GM19395 (cell line): ENCODE measurements at regions not wholly inside any gene's neighbourhood (a gene's known extent, or its start where the extent isn't known, plus 50 kb on each side); places are given as distances from the start of the nearest gene placed in this dataset.
A peak's percentile ranks its signal among the peaks of the same experiment; 100 is the strongest.
"Not testable (repeated sequence)": the region's sequence is repeated elsewhere in the genome, so short reads cannot be mapped to it uniquely, and the experiment has no call there.

ENCODE experiments used
- ATAC-seq: cut with Tn5 transposase; IDR thresholded peaks from one replicate; pipeline ENCODE4 v1.9.1; 2021; ENCODE audit warnings: mild to moderate bottlenecking, moderate library complexity; ENCODE audit not compliant: unreplicated experiment

DNA sequence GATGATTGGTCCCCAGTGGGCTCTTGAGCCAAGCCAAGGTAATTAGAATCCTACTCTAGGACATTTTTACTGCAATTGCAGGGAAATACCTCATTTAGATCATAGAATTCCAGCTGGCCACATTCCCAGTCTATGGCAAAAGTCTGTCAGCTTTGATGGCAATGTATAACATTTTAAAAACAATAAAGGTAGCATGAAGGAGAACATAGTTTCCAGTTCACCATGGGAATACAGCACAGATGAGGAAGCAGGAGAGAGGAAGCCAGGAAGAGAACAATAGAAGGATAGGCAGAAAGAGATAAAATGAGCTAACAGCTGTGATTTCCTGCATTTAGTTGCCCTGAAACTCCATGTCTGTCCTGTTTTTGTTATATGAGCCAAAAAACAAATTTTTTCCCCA is 897.3 kb upstream of the DDX18 start:
- ATAC-seq = no peak

DNA sequence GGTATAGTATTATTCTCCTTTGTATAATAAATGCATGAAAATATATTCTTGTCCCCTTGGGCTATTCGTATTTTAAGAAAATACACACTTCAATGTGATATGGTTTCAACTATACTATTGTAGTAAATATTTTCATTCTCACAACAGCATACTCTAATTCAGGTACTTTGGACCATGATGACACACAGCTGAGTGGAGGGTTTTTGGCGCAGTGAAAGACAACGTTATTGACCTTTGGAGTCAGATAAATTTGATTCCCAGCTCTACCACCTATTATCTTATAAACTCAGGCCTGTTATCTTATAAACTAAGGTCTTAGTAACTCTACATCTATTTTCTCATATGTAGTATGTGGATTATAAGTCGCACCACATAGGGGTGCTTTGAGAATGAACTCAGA is 895.9 kb upstream of the DDX18 start:
- no peak for ATAC-seq

DNA sequence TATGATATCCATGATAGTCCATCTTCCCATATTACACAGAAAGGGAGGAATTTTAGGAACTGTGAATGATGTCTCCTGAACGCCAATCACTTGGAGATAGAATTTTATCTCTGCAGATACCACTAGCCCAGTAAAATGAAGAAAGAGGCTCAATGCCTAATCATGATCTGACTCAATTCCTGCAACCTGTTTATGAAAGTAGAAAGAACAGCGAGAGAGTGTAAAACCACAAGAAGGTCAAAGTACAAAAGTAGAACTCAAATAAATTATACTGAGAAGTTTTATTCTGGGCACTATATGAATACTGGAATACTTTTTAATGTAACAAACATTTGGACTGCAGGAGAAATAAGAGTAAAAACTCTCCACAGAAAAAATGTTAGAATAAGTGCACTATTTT is 892.1 kb upstream of the DDX18 start:
- no peak for ATAC-seq

DNA sequence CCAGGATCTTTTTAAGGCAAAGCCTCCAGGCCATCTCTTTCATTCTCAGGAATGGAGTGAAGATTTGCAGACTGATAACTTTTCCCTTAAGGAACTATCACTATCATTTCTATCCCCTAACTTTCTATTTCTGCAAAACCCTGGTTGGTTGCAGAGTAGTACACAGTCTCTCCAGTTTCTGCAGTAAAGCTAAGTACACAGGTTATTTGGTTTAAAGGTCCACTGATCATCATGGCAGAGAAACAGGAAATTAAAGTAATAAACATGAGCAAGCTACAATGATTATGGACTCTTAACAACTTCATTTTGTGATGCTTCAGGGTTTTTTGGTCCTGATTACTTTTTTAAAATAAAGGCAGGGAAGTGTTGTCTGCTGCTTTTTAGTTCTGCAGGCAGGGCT is 890.0 kb upstream of the DDX18 start:
- ATAC-seq = no peak

DNA sequence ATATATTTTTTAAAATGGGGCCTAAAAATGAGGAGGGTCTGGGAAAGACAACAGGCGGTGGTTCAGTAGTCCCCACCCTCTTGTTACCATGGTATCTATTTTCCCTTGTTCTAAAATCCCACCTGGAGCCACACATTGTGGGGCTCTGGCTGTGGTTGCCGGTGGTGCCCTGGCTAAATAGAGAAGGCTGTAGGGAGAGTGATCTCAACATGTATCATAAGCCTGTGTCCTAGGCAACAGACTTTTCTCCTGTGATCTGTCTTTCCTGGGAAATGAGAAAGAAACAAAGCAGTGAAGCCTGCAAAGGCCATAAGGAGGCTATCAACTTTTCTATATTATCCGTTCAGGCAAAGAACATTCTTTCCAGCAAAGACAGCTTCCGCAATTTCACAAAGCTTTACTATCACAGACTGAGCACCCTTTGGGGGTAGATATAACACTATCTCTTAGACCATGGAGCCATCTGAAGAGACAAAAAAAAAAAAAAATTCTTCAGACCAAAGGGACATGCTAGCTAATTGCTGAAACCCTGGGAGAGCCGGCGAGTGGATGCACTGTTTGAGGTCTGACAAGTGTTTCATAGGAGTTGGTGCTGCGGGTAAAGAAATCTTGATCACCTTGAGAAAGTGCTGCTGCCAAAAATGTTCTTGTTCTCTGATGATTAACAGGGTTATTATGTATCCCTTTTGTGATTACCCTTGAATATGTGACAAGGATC is 879.2 kb upstream of the DDX18 start:
- no peak for ATAC-seq

DNA sequence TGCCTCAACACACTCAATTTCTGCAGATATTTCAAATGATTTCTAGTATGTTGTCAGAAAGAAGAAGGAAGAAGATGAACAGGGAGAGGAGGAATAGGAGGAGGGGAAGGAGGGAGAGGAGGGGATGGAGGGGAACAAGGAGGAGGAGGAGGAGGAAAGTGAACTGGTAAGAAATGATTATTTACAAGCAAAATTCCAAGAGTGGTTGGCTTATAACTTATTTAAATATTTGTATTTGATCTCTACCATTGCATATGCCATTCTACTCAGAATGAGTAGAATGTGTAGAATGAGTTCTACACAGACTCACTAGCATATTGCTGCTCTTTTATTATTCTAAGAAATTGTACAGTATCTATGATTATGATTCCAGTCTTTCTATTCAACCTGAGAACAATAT is 866.2 kb upstream of the DDX18 start:
- no peak for ATAC-seq

DNA sequence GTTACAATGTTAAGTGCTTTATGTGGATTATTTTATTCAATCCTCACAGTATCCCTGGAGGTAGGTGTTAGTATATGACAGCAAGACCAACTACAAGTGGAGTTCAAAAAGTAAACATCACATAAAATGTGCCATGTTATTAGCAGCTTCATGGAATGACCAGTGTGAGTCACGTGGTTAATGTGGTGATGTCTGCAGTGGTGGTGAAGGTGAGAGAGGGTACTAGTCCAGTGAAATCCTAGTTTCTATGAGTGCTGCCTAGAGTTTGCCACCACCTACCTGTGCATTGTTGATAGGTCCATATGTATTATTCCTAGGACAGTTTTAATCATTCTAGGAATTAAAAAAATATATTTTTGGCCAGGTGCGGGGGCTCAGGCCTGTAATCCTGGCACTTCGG is 865.2 kb upstream of the DDX18 start:
- no peak for ATAC-seq

DNA sequence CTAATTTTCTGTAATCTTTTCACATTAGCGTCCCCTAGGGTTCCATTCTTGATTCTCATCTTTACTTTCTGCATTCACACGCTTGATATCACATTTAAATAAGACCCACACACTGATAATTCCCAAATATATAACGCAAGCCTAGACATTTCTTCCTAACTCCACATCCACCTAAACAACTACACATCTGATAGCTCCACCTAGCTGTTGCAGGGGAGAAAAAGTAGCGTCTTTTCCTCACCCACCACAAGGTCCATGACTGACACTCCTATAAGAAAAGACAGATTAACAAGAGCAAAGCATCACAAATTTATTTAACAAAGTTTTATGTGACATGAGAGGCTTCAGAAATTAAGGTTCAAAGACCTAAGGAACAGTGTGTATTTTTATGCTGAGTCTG is 862.2 kb upstream of the DDX18 start:
- no peak for ATAC-seq

DNA sequence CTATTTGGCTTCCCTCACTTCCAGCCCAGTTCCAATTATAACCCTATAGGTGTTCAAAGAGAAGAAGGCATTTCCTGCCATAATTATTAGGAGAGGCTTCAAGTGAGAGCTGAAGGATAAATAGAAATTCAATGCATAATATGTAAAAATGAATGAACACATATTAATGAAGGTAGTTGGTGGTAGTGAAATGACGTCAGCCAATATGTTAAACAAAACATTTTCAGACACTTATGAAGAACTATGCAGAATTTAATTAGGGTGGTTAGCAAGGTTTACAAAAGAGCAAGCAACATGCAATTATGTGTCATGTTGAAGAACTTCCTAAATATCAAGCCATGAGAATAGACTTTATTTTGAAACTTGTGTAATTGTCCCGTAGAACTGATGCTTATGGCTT is 858.8 kb upstream of the DDX18 start:
- ATAC-seq = no peak

DNA sequence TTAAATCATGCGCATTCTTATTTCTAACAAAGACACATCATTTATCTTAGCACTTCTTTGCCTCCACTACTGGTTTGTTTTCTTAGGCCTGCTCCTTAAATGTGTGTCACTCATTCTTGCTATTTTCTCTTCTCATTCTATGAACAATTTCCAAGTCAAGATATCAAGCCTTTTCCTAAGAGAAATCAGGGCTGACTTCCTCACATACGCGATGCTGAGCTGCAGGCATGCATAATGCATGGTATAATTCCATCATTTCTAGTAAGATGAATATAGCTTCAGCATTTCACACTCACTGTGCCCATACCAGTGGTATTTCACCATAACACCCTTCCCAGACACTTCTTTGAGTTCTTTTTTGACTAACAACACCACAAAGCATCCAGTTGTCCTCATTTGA is 838.9 kb upstream of the DDX18 start:
- no peak for ATAC-seq

DNA sequence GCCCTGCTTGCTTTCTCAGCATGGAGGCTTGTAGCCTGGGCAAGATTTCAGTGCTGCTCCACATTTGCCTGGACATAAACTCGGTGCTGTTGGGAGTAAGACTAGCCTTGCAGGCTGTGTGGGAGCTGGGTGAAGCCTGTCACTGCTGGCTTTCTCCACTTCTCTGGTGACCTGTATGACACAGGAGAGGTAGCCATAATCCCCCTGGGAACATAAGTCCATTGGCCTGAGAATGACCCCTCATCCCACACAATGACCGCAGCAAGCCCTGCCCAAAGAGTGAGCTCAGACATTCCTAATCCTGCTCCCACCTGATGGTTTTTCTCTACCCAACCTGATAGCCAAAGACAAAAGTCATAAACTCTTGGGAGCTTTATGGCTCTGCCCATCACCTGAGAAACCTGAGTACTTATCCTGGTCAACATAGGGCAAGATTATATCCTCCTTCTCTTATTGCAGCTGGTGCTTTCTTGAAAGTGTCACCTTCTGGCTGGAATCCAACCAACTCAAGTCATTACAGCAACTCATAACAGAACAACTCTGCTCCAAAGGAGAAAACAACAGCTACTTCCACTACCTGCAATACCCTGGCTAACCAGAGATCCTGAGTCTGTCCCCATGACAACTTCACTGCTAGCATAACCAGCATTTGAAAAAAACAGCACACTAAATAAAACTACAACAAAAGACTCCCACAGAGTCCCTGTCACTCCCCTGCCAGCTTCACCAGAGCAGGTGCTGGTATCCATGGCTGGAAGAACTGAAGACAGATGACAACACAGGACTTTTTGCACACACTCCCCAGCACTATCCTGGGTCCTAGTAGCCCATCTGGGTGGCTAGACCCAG is 834.4 kb upstream of the DDX18 start:
- no peak for ATAC-seq

DNA sequence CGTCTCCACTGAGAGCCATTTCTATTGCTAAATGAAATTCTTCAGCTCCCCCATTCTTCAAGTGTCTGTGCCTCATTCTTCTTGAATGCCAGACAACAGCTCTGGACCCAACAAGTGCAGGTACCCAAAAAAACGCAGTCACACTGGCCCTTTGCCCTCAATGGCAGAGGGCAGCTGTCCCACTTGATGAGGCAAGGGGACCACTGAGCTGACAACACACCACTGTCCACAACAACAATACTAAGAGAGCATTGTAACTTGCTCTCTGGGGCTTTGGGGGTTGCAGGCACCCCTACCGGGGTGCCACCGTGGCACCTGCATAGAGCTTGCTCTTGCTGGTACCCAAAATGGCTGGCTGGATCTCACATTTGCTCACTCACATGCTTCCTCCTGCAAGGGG is 827.0 kb upstream of the DDX18 start:
- ATAC-seq = no peak

DNA sequence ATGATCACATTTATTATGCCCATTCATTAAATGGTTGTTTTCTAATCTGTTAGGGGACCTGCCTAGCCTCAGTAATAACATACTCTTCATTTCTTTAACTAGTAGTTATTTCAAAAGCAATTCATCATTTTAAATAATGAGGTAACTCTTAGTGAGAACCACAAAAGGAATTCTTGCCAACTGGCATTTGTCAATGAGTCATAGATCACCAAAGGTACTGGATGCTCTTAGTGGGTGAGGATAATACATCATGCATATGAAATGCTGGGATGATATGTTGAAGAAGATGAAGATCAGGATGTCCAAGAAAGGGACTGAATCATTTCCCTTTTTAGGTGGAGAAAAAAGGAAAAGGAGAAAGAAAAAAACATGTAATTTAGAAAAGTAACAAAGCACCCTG is 826.2 kb upstream of the DDX18 start:
- ATAC-seq = no peak

DNA sequence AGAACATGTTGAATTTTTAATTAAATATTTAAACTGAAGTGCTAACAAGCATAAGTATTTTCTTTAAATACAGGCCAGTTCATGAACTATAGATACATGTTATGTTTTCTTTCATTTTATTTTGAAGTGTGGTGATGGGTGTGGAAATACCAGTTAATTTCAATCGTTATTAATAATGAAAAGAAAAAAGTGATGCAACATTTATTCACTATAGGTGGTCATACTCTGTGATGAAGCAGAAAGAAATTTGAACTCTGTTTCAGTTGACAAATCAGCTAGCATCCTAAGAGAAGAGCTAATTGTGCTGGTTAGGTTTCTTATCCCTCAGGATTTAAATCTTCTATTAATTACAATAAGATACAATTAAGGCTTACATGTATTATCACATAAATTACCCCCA is 795.1 kb upstream of the DDX18 start:
- ATAC-seq = no peak

DNA sequence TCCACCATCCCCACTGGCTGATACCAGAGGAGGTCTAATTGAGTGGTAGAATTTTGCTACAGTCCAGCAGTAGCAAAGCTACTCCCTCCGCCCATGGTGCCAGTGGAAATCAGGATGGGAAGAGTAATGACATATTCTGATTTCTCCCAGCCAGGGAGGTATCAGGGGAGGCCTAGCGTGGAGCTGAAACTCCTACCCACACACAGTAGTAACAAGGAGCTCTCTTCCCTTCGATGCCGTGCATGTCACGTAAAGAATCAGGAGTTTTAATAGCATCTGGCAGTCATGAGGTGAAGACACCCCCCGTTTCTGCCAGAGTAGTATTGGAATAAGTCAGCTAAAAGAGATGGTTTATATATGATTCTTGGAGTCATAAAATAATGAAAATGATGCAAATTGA is 786.8 kb upstream of the DDX18 start:
- no peak for ATAC-seq

DNA sequence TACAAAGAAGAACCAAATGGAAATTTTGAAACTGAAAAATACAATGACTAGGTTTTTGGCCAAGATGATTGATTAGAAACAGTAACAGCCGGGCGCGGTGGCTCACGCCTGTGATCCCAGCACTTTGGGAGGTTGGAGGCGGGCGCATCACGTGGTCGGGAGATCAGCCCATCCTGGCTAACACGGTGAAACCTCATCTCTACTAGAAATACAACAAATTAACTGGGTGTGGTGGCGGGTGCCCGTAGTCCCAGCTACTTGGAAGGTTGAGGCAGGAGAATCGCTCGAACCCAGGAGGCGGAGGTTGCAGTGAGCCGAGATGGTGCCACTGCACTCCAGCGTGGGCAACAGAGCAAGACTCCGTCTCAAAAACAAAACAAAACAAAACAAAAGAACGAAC is 785.8 kb upstream of the DDX18 start:
- not testable (repeated sequence) for ATAC-seq

DNA sequence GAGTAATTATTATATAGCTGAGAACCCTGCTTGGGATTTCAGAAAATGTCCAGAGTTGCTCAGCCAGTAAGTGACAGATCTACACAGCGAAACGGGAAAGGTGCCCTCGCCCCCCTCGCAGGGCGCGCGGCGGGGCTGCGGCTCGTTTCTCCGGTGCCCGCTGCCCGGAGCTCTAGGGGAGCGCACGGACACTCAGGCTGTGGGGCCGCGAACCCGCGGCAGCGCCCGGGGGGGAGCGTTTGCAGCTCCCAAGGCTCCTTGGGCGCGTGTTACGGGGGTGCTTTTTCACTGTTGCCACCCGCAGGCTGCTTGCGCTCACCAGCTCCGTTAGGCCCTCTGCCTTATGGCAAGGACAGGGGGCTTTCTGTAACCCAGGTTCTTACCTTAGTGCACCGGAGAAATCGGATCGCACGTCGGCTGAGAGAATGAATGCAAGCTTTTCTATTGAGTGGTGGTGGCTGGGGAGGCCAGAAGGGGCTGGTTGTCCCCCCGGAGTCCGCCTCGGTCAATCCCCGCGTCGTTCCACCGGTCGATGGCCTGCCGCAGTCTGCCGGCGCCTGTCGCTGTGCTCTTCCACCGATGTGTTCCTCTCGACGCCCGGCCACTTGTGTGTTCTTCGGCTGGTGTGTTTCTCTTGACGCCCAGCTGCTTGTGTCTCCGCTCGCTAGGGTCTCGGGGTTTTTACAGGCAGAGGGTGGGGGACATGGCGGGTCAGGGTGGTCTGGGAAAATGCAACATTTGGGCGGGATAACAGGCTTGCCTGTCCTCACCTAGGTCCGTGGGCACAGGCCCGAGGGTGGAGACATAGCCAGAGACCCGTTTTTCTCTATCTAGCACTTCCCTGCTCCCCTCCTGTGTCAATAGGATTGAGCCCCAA is 758.8 kb upstream of the DDX18 start:
- ATAC-seq = no peak

DNA sequence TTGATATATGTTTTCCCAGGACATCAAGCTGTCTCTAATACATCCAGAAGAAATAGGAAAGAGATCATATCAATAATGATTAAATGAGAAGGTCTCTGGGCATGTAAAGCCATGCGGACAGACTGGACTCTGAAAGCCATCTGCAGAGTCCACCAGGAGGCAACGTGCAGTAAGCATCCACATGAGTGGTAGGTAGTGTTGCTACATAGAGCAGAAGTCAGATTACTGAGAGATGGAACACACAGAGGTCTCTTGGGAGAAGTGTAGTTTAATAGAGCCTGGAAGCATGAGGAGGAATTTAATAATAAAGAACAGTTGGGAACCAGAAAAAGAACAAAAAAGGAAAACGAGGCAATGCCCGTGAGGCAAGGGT is 758.1 kb upstream of the DDX18 start:
- no peak for ATAC-seq

DNA sequence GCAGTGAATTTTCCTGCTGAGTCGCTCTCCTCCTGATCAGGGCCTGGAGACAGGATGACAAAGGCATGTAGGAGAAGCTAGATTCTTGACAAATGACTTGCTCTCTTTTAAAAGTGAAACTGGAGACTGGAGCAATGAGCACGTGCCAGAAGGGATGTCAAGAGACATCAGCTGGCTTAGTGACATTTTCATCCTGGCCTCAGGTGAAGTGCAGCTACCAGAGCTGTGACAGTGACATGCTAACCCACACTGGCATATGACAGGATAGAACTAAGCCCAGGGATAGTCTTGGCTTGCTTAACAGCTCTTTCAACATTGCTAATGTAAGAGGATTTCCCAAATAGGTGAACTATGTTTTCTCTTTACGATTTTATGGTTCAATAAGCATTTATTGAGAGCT is 757.5 kb upstream of the DDX18 start:
- no peak for ATAC-seq

DNA sequence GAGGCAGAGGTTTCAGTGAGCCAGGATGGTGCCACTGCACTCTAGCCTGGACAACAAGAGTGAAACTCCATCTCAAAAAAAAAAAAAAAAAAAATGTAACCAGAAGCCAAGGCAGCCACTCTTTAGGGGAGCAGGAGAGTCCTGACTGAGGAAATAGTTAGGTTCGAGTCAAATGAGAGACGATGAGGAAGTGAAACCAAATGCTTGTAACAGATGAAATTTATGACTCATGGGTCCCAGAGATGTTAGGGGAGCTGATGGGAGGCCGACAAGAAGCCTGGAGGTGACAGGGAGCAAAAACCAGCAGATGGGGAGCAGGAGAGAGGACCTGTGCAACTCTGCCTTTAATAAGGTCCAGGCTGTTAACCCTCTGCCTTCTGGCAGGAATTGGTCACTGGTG is 756.1 kb upstream of the DDX18 start:
- ATAC-seq = peak; percentile 94

DNA sequence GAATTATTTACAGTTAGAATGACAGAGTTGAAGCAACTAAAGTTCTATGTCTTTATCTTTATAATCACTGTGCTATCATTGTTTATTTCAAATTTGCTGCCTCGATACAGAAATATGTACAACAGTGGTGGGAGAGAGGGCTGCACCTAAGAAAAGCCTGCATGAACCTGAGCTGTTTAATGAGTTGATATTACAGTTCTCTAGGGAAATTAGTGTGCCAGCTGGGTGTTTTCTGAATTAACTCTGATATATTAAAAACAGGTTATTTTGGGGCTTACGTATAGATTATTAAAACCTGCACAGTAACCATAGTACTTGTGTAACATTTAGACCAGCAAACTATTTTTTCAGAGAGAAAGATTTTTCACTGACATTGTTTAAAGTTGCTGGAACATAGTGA is 750.5 kb upstream of the DDX18 start:
- ATAC-seq = no peak

DNA sequence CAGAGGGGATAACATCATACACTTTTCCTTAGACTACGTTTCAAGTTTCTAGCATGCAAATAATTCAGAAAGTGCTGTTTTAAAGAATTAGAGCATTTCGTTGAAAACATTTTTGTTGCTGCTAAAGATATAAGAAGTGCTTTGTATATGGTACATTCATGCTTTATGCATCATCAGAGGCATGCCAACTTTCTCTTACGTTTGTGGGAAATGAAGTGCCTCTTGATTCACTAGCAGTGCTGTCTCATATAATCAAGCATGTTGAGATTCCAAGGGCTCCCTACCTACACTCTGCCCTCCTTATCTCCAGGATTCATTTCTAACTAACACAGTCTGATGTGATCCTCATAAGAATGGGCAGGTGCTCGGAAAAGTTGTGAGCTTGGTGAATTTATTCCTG is 748.6 kb upstream of the DDX18 start:
- no peak for ATAC-seq
